Hepatocyte (in vitro differentiated cells): ENCODE measurements at regions not wholly inside any gene's neighbourhood (a gene's known extent, or its start where the extent isn't known, plus 50 kb on each side); places are given as distances from the start of the nearest gene placed in this dataset.
A peak's percentile ranks its signal among the peaks of the same experiment; 100 is the strongest.

Source experiments
- DNase-seq: peaks from one replicate; pipeline ENCODE4 v3.0.0-alpha.2; 2016; ENCODE audit warnings: low spot score
- H2AFZ ChIP-seq: fragments of 200-600 bp; sonication (generic); 2 replicates; pipeline ENCODE4 v1.6.0; 2016; ENCODE audit warnings: antibody characterized with exemption, mild to moderate bottlenecking
- H3K27ac ChIP-seq: fragments of 200-600 bp; sonication (generic); 2 replicates; pipeline ENCODE4 v1.5.1; 2016; ENCODE audit warnings: mild to moderate bottlenecking
- H3K27me3 ChIP-seq: fragments of 200-600 bp; sonication (generic); 2 replicates; pipeline ENCODE4 v1.6.1; 2016
- H3K36me3 ChIP-seq: fragments of 200-600 bp; sonication (generic); replicated peaks from 2 replicates; pipeline ENCODE4 v1.5.1; 2016; ENCODE audit warnings: low read depth; ENCODE audit not compliant: insufficient read depth
- H3K4me1 ChIP-seq: fragments of 200-600 bp; sonication (generic); 2 replicates; pipeline ENCODE4 v1.5.1; 2016; ENCODE audit warnings: mild to moderate bottlenecking, moderate library complexity; ENCODE audit not compliant: insufficient read depth
- H3K4me2 ChIP-seq: fragments of 200-600 bp; sonication (generic); 2 replicates; pipeline ENCODE4 v1.6.0; 2016
- H3K4me3 ChIP-seq: fragments of 200-600 bp; sonication (generic); 2 replicates; pipeline ENCODE4 v1.5.1; 2016; ENCODE audit warnings: mild to moderate bottlenecking
- H3K79me2 ChIP-seq: fragments of 200-600 bp; sonication (generic); 2 replicates; pipeline ENCODE4 v1.6.0; 2017; ENCODE audit warnings: mild to moderate bottlenecking
- H3K9me2 ChIP-seq: fragments of 200-600 bp; sonication (generic); replicated peaks from 2 replicates; pipeline ENCODE4 v1.6.0; 2017; ENCODE audit warnings: mild to moderate bottlenecking; ENCODE audit not compliant: insufficient read depth
- H3K9me3 ChIP-seq: fragments of 200-600 bp; sonication (generic); 2 replicates; pipeline ENCODE4 v1.5.1; 2016; ENCODE audit warnings: low read depth, mild to moderate bottlenecking
- H4K20me1 ChIP-seq: fragments of 200-600 bp; sonication (generic); 2 replicates; pipeline ENCODE4 v1.6.0; 2016; ENCODE audit warnings: mild to moderate bottlenecking; ENCODE audit not compliant: insufficient read depth, poor library complexity, severe bottlenecking
- EZH2 ChIP-seq: fragments of 200-600 bp; sonication (generic); IDR thresholded peaks from 2 replicates; pipeline ENCODE4 v1.6.1; 2016; ENCODE audit warnings: antibody characterized with exemption, mild to moderate bottlenecking, borderline replicate concordance
- EZH2phosphoT487 ChIP-seq: fragments of 200-600 bp; sonication (generic); IDR thresholded peaks from one replicate; pipeline ENCODE4 v1.6.1; 2018; ENCODE audit warnings: antibody characterized with exemption, mild to moderate bottlenecking, low read depth, moderate library complexity; ENCODE audit not compliant: unreplicated experiment, severe bottlenecking
- WGBS: methylation state at CpG from one replicate; pipeline ENCODE4 v1.1.6; 2016; ENCODE audit warnings: low lambda C conversion rate; ENCODE audit errors: missing lambda C conversion rate; 5-methylcytosine and 5-hydroxymethylcytosine counted together
- TF ChIP-seq, protein P1 (sequence below): fragments of 200-600 bp; sonication (generic); IDR thresholded peaks from 2 replicates; pipeline ENCODE4 v1.5.1; 2016; ENCODE audit warnings: antibody characterized with exemption, mild to moderate bottlenecking; ENCODE audit not compliant: poor library complexity

DNA sequence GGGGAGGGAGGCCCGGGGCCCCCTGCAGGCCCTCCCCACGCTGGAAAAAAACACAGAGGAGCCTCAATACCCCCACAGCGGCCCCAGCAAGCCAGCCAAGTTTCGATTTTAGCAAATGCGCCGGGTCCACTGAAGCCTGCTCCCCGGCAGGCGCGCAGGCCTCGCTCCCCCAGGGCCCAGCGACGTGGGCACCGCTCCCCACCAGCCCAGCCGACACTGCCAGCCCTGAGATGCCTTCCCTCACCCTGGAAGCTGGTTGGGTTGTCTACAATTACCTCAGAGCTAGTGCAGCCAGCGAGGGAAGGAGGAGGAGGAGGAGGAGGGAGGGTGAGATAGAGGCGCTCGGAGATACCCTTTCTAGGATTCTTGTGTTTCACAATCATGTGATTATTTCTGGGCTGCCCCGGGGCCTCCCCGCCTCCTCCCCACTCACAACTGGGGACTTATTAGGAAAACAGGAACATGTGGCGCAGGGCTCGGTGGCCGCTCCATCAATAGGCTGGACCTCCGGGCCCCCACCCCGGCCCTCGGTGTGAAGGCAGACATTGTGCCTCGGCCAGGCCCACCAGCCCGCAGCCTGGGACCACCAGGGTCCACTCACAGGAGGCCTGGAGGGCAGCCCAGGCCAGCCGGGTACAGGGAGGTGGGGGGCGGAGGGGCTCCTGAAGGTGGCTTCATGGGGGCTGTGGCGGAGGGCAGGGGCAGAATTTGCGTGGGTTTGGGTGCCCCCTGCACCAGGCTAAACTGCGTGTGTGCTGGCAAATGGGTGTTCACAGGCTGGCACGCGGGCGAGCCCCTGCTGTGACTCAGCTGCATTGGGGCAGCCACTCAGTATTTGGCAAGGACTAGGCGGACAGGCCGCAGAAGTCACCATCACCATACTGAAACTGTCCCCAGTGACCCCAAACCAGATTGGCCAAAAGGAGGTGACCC lies 109.9 kb downstream of the NCOR2 start:
- H3K9me2 ChIP-seq = no peaks in the 10 kb centered on the region
- H3K36me3 ChIP-seq = no peaks in the 10 kb centered on the region
- peaks cover 30% of the 10 kb centered on the region for H4K20me1 ChIP-seq
- H2AFZ ChIP-seq = no peak overlapping the region
- H3K4me3 ChIP-seq = no peak overlapping the region
- H3K4me1 ChIP-seq = no peaks in the 10 kb centered on the region
- H3K27ac ChIP-seq = peak overlapping the region; percentile 9
- TF ChIP-seq EZH2 (no peak), EZH2phosphoT487 (no peak)
- TF ChIP-seq, protein P1, sequence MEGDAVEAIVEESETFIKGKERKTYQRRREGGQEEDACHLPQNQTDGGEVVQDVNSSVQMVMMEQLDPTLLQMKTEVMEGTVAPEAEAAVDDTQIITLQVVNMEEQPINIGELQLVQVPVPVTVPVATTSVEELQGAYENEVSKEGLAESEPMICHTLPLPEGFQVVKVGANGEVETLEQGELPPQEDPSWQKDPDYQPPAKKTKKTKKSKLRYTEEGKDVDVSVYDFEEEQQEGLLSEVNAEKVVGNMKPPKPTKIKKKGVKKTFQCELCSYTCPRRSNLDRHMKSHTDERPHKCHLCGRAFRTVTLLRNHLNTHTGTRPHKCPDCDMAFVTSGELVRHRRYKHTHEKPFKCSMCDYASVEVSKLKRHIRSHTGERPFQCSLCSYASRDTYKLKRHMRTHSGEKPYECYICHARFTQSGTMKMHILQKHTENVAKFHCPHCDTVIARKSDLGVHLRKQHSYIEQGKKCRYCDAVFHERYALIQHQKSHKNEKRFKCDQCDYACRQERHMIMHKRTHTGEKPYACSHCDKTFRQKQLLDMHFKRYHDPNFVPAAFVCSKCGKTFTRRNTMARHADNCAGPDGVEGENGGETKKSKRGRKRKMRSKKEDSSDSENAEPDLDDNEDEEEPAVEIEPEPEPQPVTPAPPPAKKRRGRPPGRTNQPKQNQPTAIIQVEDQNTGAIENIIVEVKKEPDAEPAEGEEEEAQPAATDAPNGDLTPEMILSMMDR = no peak
- DNase-seq = peak; percentile 33
- WGBS = 75% methylated on average over 25 of the region's 37 CpGs
- H3K27me3 ChIP-seq = no peaks in the 10 kb centered on the region
- peaks cover 9% of the 10 kb centered on the region for H3K79me2 ChIP-seq
- H3K4me2 ChIP-seq = no peak overlapping the region
- no peaks in the 10 kb centered on the region for H3K9me3 ChIP-seq

DNA sequence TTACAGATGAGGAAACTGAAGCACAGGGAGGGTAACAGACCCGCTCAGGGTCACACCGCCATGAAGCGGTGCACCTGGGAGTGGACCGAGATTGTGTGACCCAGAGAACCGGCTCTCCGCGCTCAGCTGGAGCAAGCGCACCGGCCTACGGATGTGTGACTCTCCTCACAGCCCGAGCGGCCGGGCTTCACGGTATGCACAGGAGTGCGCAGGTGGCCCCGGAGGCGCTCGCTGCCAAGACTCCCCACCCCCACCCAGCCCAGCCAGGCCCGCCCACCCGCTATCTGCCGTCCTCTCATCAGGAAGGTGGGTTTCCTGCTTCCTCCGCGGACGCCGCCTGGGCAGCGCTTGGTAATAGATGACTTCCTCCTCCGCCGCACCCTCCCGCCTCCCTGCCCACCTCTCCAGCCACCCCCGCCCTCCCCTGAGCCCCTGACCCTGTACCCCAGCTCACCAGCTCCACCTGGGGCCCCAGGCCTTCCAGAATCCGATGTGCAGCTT lies 110.7 kb downstream of the NCOR2 start:
- TF ChIP-seq, protein P1 = no peak
- TF ChIP-seq EZH2 (no peak), EZH2phosphoT487 (no peak)
- Histone ChIP-seq H4K20me1 (peaks cover 24% of the 10 kb centered on the region), H3K4me1 (no peaks in the 10 kb centered on the region), H3K4me2 (no peak overlapping the region), H3K27me3 (no peaks in the 10 kb centered on the region), H3K4me3 (no peak overlapping the region), H2AFZ (no peak overlapping the region), H3K9me2 (no peaks in the 10 kb centered on the region), H3K9me3 (no peaks in the 10 kb centered on the region), H3K36me3 (no peaks in the 10 kb centered on the region), H3K79me2 (peaks cover 7% of the 10 kb centered on the region), H3K27ac (no peak overlapping the region)
- WGBS = 96% methylated on average over 11 of the region's 31 CpGs
- DNase-seq = no peak

DNA sequence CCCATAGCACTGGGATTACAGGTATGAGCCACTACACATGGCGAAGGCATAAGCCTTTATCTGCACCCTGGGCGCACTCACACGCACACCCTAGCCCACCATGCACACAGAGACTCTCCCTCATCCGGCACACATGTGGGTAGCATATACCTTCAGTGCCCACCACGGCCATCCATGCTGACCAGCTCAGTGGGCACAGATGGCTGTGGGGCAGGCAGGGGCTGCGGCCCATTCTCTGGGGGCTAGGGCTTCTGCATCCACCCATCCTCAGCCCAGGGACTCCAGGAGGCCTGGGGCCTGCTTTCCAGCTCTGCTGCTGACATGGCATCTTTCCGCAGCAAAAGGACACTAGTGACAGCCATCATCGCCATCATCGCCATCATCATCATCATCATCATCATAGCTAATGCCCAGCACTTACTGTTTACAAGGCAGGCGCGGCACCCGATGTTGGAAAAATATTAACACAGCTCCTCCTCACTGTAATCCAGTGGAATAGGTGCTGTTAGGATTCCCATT lies 111.2 kb downstream of the NCOR2 start:
- Histone ChIP-seq H4K20me1 (peaks cover 23% of the 10 kb centered on the region), H3K9me2 (no peaks in the 10 kb centered on the region), H3K4me2 (no peak overlapping the region), H3K27me3 (no peaks in the 10 kb centered on the region), H3K4me1 (no peaks in the 10 kb centered on the region), H3K9me3 (no peaks in the 10 kb centered on the region), H3K27ac (no peak overlapping the region), H3K79me2 (peaks cover 7% of the 10 kb centered on the region), H2AFZ (no peak overlapping the region), H3K36me3 (no peaks in the 10 kb centered on the region), H3K4me3 (no peak overlapping the region)
- no peak for DNase-seq
- TF ChIP-seq, protein P1 = no peak
- TF ChIP-seq EZH2 = no peak
- TF ChIP-seq EZH2phosphoT487 = no peak
- WGBS = 93% methylated on average over 12 of the region's 12 CpGs
